Sigmoid colon (tissue), 6 donors: ENCODE measurements at regions not wholly inside any gene's neighbourhood (a gene's known extent, or its start where the extent isn't known, plus 50 kb on each side); places are given as distances from the start of the nearest gene placed in this dataset.
"Not testable (repeated sequence)": the region's sequence is repeated elsewhere in the genome, so short reads cannot be mapped to it uniquely, and the experiment has no call there.

Source experiments
- DNase-seq: peaks from one replicate; pipeline ENCODE4 v3.0.0-alpha.2; 2019
- H3K27ac ChIP-seq, 4 donors: fragments of 200-600 bp; sonication (generic); one replicate each; pipeline ENCODE4 v1.5.1; 2016 to 2019; ENCODE audit warnings: mild to moderate bottlenecking in 1 of 4
- H3K27me3 ChIP-seq, 3 donors: fragments of 200-600 bp; sonication (generic); one replicate each; pipeline ENCODE4 v1.5.1; 2019; ENCODE audit warnings: mild to moderate bottlenecking in 1 of 3
- H3K36me3 ChIP-seq, 4 donors: fragments of 200-600 bp; sonication (generic); one replicate each; pipeline ENCODE4 v1.5.1; 2016 to 2019
- H3K4me1 ChIP-seq, 4 donors: fragments of 200-600 bp; sonication (generic); one replicate each; pipeline ENCODE4 v1.5.1; 2017 to 2019
- H3K4me3 ChIP-seq, 4 donors: fragments of 200-600 bp; sonication (generic); one replicate each; pipeline ENCODE4 v1.5.1; 2017 to 2019; ENCODE audit warnings: mild to moderate bottlenecking in 2 of 4, moderate library complexity in 1 of 4
- H3K9me3 ChIP-seq, 4 donors: fragments of 200-600 bp in 3 of 4; sonication (generic) in 3 of 4; one replicate each; pipeline versions ENCODE4 v1.5.1 to v1.6.1; 2013 to 2019
- CTCF ChIP-seq, 4 experiments: fragments of 450-650 bp in 3 of 4; fragments of 200-600 bp in 1 of 4; IDR thresholded peaks; one replicate each; pipeline ENCODE4 v1.5.1; 2016 to 2019; ENCODE audit warnings: antibody characterized with exemption in 4 of 4, mild to moderate bottlenecking in 3 of 4, moderate library complexity in 2 of 4
- EP300 ChIP-seq, 4 donors: sonication (generic); formaldehyde crosslinking; IDR thresholded peaks; one replicate each; pipeline ENCODE4 v1.6.1; 2017; ENCODE audit warnings: antibody characterized with exemption in 4 of 4
- POLR2A ChIP-seq, 2 donors: fragments of 450-650 bp; IDR thresholded peaks; one replicate each; pipeline ENCODE4 v1.6.1; 2016; ENCODE audit warnings: antibody characterized with exemption in 2 of 2, mild to moderate bottlenecking in 2 of 2, moderate library complexity in 2 of 2
- POLR2AphosphoS5 ChIP-seq, 4 donors: sonication (generic); formaldehyde crosslinking; IDR thresholded peaks; one replicate each; pipeline ENCODE4 v1.6.1; 2017; ENCODE audit warnings: antibody characterized with exemption in 4 of 4
- WGBS, 2 donors: extraction: QIAGEN DNeasy Blood & Tissue Kit; methylation state at CpG; one replicate each; pipeline ENCODE4 v1.1.7; 2013; 5-methylcytosine and 5-hydroxymethylcytosine counted together
- intact Hi-C: fragments of 100-400 bp; cut with DNase I; formaldehyde crosslinking; loops from one replicate; pipeline ENCODE4 v1.15.1; 2023
- donor health status: healthy with polysubstance abuse.
- donor health status: healthy.

DNA sequence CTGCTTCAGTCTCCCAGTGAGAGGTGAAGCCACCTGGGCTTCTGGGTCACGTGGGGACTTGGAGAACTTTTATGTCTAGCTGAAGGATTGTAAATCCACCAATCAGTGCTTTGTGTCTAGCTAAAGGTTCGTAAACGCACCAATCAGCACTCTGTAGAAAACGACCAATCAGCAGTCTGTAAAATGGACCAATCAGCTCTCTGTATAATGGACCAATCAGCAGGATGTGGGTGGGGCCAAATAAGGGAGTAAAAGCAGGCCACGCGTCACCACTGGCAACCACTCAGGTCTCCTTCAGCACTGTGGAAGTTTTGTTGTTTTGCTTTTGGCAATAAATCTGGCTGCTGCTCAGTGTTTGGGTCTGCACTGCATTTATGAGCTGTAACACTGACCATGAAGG is 69.1 kb upstream of the NREP start:
- intact Hi-C loops: no loop called here
- Histone ChIP-seq H3K4me3 (no peak overlapping the region), H3K4me1 (no peaks in the 10 kb centered on the region), H3K36me3 (no peaks in the 10 kb centered on the region), H3K27me3 (no peaks in the 10 kb centered on the region), H3K9me3 (no peaks in the 10 kb centered on the region), H3K27ac (no peak overlapping the region)
- no peak for DNase-seq
- 88 to 92% methylated on average over 6 of the region's 6 CpGs for WGBS, 2 donors
- no peak for TF ChIP-seq EP300 (IDR thresholded peaks at IDR 0.05)
- no peak for TF ChIP-seq CTCF (IDR thresholded peaks at IDR 0.05)
- no peak for TF ChIP-seq POLR2A (IDR thresholded peaks at IDR 0.05)
- TF ChIP-seq POLR2AphosphoS5 (IDR thresholded peaks at IDR 0.05): no peak

DNA sequence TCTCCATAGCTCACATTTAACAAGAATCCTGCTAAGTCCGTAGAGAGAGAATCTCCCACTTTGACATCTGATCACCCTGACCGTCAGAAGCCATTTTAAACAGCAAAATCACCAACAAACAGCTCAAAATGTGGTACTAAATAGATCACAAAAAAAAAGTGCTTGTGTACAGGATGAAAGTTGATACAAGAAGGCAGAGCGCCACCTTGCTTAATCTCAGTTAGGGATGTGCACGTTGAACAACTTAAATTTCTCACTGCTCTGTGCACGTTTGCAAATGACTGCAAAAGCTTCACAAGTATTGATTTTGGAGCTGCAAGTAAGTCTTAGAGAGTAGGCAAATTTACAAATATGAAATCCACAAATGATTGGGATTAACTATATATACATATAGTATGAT is 63.1 kb upstream of the NREP start:
- Histone ChIP-seq H3K36me3 (no peaks in the 10 kb centered on the region), H3K4me3 (no peak overlapping the region), H3K4me1 (no peaks in the 10 kb centered on the region), H3K9me3 (peaks cover 0 to 3% (median 0%) of the 10 kb centered on the region in 4 donors), H3K27me3 (no peaks in the 10 kb centered on the region), H3K27ac (no peak overlapping the region)
- 66 to 76% methylated on average over 5 of the region's 5 CpGs for WGBS, 2 donors
- intact Hi-C loops: no loop called here
- TF ChIP-seq EP300 (IDR thresholded peaks at IDR 0.05) (no peak), CTCF (IDR thresholded peaks at IDR 0.05) (no peak), POLR2AphosphoS5 (IDR thresholded peaks at IDR 0.05) (no peak), POLR2A (IDR thresholded peaks at IDR 0.05) (no peak)
- no peak for DNase-seq

DNA sequence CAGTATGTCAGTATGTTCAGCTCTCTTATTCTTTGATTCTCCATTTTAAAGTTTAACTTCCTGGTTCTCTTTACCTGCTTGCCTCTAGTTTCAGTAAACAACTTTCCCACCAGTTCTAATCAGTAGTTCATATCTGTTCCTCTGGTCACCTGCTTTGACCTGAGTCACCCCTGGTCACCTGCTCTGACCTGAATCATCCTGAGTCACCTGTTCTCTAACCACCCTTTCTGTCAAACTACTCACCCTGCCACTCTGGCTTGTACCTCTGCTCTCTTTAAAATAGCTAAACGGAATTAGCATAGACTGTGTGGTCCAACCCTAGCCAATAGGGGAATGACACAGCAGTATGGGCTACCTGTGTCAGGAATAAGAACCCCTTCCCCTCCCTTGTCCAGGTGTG is 62.0 kb upstream of the NREP start:
- intact Hi-C loops, H3K4me1 ChIP-seq, H3K9me3 ChIP-seq, H3K27ac ChIP-seq, H3K4me3 ChIP-seq, H3K36me3 ChIP-seq, H3K27me3 ChIP-seq, DNase-seq: not testable (repeated sequence)
- 91 to 95% methylated on average over 1 of the region's 1 CpG for WGBS, 2 donors

GRCh38 chr5:111813537-111813936 is 56.5 kb upstream of the NREP start:
- TF ChIP-seq POLR2AphosphoS5 (IDR thresholded peaks at IDR 0.05) (no peak), POLR2A (IDR thresholded peaks at IDR 0.05) (no peak), CTCF (IDR thresholded peaks at IDR 0.05) (no peak), EP300 (IDR thresholded peaks at IDR 0.05) (no peak)
- Histone ChIP-seq H3K27ac (no peak overlapping the region), H3K9me3 (no peaks in the 10 kb centered on the region), H3K36me3 (no peaks in the 10 kb centered on the region), H3K4me3 (no peak overlapping the region), H3K27me3 (no peaks in the 10 kb centered on the region), H3K4me1 (no peaks in the 10 kb centered on the region)
- no peak for DNase-seq
- intact Hi-C loops: no loop called here

GRCh38 chr5:111810112-111810511 is 53.1 kb upstream of the NREP start:
- WGBS, 2 donors: 15 to 62% methylated on average over 4 of the region's 4 CpGs
- intact Hi-C loops: no loop called here

More at GRCh38 chr5:111810112-111810511, 53.1 kb upstream of the NREP start:
- no peak overlapping the region for H3K4me3 ChIP-seq
- no peaks in the 10 kb centered on the region for H3K36me3 ChIP-seq
- no peaks in the 10 kb centered on the region for H3K27me3 ChIP-seq
- TF ChIP-seq EP300 (IDR thresholded peaks at IDR 0.05) (no peak), POLR2AphosphoS5 (IDR thresholded peaks at IDR 0.05) (no peak), CTCF (IDR thresholded peaks at IDR 0.05) (no peak), POLR2A (IDR thresholded peaks at IDR 0.05) (no peak)
- H3K27ac ChIP-seq: no peak overlapping the region
- DNase-seq: no peak
- no peaks in the 10 kb centered on the region for H3K9me3 ChIP-seq
- no peaks in the 10 kb centered on the region for H3K4me1 ChIP-seq
